ENCODE measurements at regions not wholly inside any gene's neighbourhood (a gene's known extent, or its start where the extent isn't known, plus 50 kb on each side); places are given as distances from the start of the nearest gene placed in this dataset.

GRCh38 chr7:110130669-110131068 is 960.3 kb upstream of the LRRN3 start:
- H3K36me3 ChIP-seq = no peaks in the 10 kb centered on the region
- DNase-seq = no peak

DNA sequence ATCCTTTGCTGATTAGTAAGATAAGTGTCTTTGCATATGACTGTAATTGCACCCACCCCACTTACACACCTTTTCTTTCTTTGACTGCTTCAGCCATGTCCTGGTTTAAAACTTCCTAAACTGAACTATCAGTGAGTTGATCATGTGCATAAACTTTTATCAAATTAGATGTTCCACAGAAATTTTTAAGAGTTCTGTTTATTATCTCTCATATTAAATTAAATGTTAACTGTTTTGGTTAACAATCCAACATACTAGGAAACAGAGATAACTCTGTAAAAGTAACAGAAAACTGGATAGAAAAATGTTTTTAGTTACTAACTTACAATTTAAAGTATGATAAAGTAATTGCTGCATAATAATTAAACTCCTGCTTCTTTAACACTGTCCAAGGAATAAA is 959.6 kb upstream of the LRRN3 start:
- Histone ChIP-seq H3K36me3 (no peaks in the 10 kb centered on the region), H3K4me3 (no peak overlapping the region), H3K27me3 (no peaks in the 10 kb centered on the region), H3K9me3 (no peaks in the 10 kb centered on the region)
- DNase-seq = no peak

More at GRCh38 chr7:110130669-110131068, 960.3 kb upstream of the LRRN3 start:
- Histone ChIP-seq H3K9me3 (no peaks in the 10 kb centered on the region), H3K27me3 (no peaks in the 10 kb centered on the region), H3K4me3 (no peak overlapping the region)

DNA sequence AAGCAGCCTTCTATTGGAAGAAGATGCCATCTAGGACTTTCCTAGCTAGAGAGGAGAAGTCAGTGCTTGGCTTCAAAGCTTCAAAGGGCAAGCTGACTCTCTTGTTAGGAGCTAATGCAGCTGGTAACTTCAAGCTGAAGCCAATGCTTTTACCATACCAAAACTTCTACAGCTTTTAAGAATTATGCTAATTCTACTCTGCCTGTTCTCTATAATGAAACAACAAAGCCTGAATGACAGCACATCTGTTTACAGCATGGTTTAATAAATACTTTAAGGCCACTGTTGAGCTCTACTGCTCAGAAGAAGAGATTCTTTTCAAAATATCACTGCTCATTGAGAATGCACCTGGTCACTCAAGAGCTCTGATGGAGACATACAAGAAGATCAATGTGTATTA is 951.9 kb upstream of the LRRN3 start:
- DNase-seq = no peak
- no peaks in the 10 kb centered on the region for H3K36me3 ChIP-seq
- no peak overlapping the region for H3K4me3 ChIP-seq
- H3K9me3 ChIP-seq = no peaks in the 10 kb centered on the region
- H3K27me3 ChIP-seq = no peaks in the 10 kb centered on the region

GRCh38 chr7:110142939-110143526 is 947.9 kb upstream of the LRRN3 start:
- no peak overlapping the region for H3K4me3 ChIP-seq
- no peaks in the 10 kb centered on the region for H3K27me3 ChIP-seq
- no peaks in the 10 kb centered on the region for H3K9me3 ChIP-seq
- no peaks in the 10 kb centered on the region for H3K36me3 ChIP-seq
- DNase-seq = no peak

- no peaks in the 10 kb centered on the region for H3K27me3 ChIP-seq
- no peak for DNase-seq
- no peaks in the 10 kb centered on the region for H3K9me3 ChIP-seq
- H3K4me3 ChIP-seq = no peak overlapping the region
- H3K36me3 ChIP-seq = no peaks in the 10 kb centered on the region
Measured at GRCh38 chr7:110144599-110144998, 946.3 kb upstream of the LRRN3 start.

GRCh38 chr7:110148054-110148453 is 942.9 kb upstream of the LRRN3 start:
- Histone ChIP-seq H3K27me3 (no peaks in the 10 kb centered on the region), H3K4me3 (no peak overlapping the region), H3K36me3 (no peaks in the 10 kb centered on the region), H3K9me3 (no peaks in the 10 kb centered on the region)
- DNase-seq = peak; percentile 9

DNA sequence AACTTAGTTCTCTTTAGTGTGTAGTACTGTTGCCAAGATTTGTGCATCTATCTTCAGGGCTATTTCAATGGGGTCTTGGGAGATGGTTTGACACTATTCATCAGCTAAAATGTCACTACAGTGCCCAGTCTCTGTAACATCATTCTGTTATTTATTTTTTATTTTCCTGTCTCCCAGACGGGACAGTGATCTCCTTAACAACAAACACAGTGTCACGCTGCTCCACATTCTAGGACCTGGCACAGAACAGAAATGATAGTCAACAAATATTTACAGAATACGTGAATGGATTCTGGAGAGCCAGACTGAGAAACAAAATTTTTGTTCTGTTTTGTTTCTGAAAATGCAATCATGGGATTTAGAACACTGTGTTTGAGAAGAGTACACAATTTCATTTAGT is 937.7 kb upstream of the LRRN3 start:
- Histone ChIP-seq H3K27me3 (no peaks in the 10 kb centered on the region), H3K36me3 (no peaks in the 10 kb centered on the region), H3K9me3 (no peaks in the 10 kb centered on the region), H3K4me3 (no peak overlapping the region)
- DNase-seq = no peak

- H3K9me3 ChIP-seq = no peaks in the 10 kb centered on the region
- H3K27me3 ChIP-seq = no peaks in the 10 kb centered on the region
- H3K4me3 ChIP-seq = no peak overlapping the region
- DNase-seq = no peak
- no peaks in the 10 kb centered on the region for H3K36me3 ChIP-seq
Measured at GRCh38 chr7:110156511-110156910, 934.4 kb upstream of the LRRN3 start.

DNA sequence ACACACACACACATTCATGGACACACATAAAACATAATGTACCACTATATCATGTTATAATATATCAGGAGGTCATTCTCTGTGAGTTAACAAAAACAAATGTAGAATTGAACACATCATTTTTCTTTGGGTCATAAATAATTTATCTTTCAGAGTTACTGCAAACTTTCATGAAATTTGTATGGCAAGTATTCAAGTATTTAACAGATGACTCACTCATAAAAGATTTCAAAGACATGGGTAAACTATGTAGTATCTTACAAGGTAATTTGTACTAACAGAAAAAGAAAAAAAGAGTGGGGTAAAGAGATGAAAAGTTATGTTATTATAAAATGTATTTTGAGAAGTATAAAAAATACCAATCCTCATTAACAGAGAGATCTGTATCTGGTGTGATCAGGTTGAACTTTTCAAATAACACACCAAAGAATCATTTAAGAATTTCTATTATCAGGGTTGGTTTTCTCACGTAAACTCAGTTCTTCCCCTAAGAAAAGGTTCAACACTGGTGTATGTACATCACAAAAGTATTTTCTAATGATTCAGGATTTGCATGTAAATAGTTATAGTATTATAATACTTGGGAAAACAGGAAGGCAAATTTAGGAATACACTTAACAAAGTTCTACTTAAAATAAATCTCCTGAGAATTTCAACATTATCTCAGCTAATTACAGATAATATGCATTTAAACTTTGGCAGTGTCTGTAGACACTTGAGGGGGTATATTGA is 933.1 kb upstream of the LRRN3 start:
- no peaks in the 10 kb centered on the region for H3K9me3 ChIP-seq
- H3K27me3 ChIP-seq = no peaks in the 10 kb centered on the region
- no peak overlapping the region for H3K4me3 ChIP-seq
- no peak for DNase-seq
- H3K36me3 ChIP-seq = no peaks in the 10 kb centered on the region

GRCh38 chr7:110168010-110168409 is 922.9 kb upstream of the LRRN3 start:
- H3K9me3 ChIP-seq = no peaks in the 10 kb centered on the region
- H3K36me3 ChIP-seq = no peaks in the 10 kb centered on the region
- no peak for DNase-seq
- H3K4me3 ChIP-seq = no peak overlapping the region
- H3K27me3 ChIP-seq = no peaks in the 10 kb centered on the region

DNA sequence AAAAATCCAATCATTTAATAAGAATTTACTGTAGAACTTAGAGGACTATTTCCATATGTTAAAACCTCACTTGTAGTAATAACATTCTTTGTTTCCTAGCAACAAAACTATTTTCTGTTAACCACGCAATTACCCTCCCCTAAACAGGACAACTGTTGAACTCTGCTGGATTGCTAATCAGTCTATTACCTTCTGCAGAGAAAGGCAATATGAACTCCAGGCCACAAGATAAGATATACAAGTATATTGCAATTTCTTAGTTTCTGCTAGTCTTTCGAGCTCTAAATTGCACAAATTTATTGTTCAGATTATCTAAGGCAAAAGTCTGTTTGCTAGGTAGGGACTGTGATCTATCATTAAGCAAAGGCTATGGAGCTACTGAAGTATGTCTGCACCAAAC is 920.1 kb upstream of the LRRN3 start:
- no peak for DNase-seq
- Histone ChIP-seq H3K9me3 (no peaks in the 10 kb centered on the region), H3K27me3 (no peaks in the 10 kb centered on the region), H3K4me3 (no peak overlapping the region), H3K36me3 (no peaks in the 10 kb centered on the region)

DNA sequence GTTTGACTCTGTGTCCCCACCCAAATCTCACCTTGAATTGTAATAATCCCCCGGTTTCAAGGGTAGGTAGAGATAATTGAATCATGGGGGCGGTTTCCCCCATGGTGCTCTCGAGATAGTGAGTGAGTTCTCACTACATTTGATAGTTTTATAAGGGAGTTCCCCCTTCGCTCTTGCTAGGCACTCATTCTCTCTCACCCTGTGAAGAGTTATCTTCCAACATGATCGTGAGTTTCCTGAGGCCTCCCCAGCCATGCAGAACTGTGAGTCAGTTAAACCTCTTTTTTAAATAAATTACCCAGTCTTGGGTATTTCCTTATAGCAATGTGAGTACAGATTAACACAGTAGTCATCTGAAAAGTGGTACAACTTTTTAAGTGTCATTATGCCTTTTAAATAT is 913.5 kb upstream of the LRRN3 start:
- DNase-seq = no peak
- no peak overlapping the region for H3K4me3 ChIP-seq
- H3K9me3 ChIP-seq = no peaks in the 10 kb centered on the region
- H3K36me3 ChIP-seq = no peaks in the 10 kb centered on the region
- H3K27me3 ChIP-seq = no peaks in the 10 kb centered on the region

GRCh38 chr7:110179037-110179436 is 911.9 kb upstream of the LRRN3 start:
- no peak for DNase-seq
- H3K27me3 ChIP-seq = no peaks in the 10 kb centered on the region
- no peak overlapping the region for H3K4me3 ChIP-seq
- H3K9me3 ChIP-seq = no peaks in the 10 kb centered on the region
- no peaks in the 10 kb centered on the region for H3K36me3 ChIP-seq

GRCh38 chr7:110181768-110182167 is 909.2 kb upstream of the LRRN3 start:
- H3K36me3 ChIP-seq = no peaks in the 10 kb centered on the region
- DNase-seq = no peak
- no peaks in the 10 kb centered on the region for H3K27me3 ChIP-seq
- no peaks in the 10 kb centered on the region for H3K9me3 ChIP-seq
- no peak overlapping the region for H3K4me3 ChIP-seq

DNA sequence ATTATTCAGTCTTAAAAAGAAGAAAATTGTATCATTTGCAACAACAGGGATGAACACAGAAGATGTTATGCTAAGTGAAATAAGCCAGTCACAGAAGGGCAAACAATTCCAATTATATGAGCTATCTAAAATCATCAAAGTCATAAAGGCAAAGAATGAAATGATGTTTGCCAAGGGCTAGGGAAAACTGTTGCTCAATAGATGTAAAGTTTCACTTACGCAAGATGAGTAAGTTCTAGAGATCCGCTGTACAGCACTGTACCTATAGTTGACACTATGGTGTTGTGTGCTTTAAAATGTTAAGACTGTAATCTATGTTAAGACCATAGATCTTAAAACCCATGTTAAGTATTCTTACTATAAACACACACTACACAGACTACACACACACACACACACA is 904.6 kb upstream of the LRRN3 start:
- Histone ChIP-seq H3K36me3 (no peaks in the 10 kb centered on the region), H3K27me3 (no peaks in the 10 kb centered on the region), H3K9me3 (no peaks in the 10 kb centered on the region), H3K4me3 (no peak overlapping the region)
- DNase-seq = no peak

- Histone ChIP-seq H3K27me3 (no peaks in the 10 kb centered on the region), H3K9me3 (no peaks in the 10 kb centered on the region), H3K36me3 (no peaks in the 10 kb centered on the region), H3K4me3 (no peak overlapping the region)
- no peak for DNase-seq
Measured at GRCh38 chr7:110187877-110188554, 902.9 kb upstream of the LRRN3 start.

GRCh38 chr7:110204527-110204926 is 886.4 kb upstream of the LRRN3 start:
- Histone ChIP-seq H3K4me3 (no peak overlapping the region), H3K9me3 (no peaks in the 10 kb centered on the region), H3K36me3 (no peaks in the 10 kb centered on the region), H3K27me3 (no peaks in the 10 kb centered on the region)
- DNase-seq = no peak

GRCh38 chr7:110205899-110206298 is 885.0 kb upstream of the LRRN3 start:
- H3K27me3 ChIP-seq = no peaks in the 10 kb centered on the region
- no peak overlapping the region for H3K4me3 ChIP-seq
- H3K9me3 ChIP-seq = no peaks in the 10 kb centered on the region
- no peak for DNase-seq
- no peaks in the 10 kb centered on the region for H3K36me3 ChIP-seq
